ENCODE measurements at regions not wholly inside any gene's neighbourhood (a gene's known extent, or its start where the extent isn't known, plus 50 kb on each side); places are given as distances from the start of the nearest gene placed in this dataset.

GRCh38 chr11:43549624-43550023 is 130.9 kb upstream of the HSD17B12 start:
- no peak for TF ChIP-seq TAF1 (IDR thresholded peaks at IDR 0.05; ENCODE audit: low read depth)
- TF ChIP-seq CTCF (IDR thresholded peaks at IDR 0.05; ENCODE audit: poor library complexity, severe bottlenecking): no peak
- TF ChIP-seq REST (IDR thresholded peaks at IDR 0.05; ENCODE audit: borderline replicate concordance): no peak
- TF ChIP-seq POLR2AphosphoS5 (IDR thresholded peaks at IDR 0.05): no peak
